Transverse colon (tissue), 4 donors: ENCODE measurements at regions not wholly inside any gene's neighbourhood (a gene's known extent, or its start where the extent isn't known, plus 50 kb on each side); places are given as distances from the start of the nearest gene placed in this dataset.

Experiments
- CTCF ChIP-seq, 5 experiments: fragments of 200-600 bp in 3 of 5; fragments of 450-650 bp in 2 of 5; sonication (generic) in 3 of 5; IDR thresholded peaks; 1 replicate in 2 of 5; 2 replicates in 3 of 5; pipeline ENCODE4 v1.5.1; 2016 to 2017; ENCODE audit warnings: antibody characterized with exemption in 5 of 5, inconsistent platforms in 3 of 5, mild to moderate bottlenecking in 2 of 5, moderate library complexity in 1 of 5
- POLR2A ChIP-seq: fragments of 450-650 bp; IDR thresholded peaks from one replicate; pipeline ENCODE4 v1.6.1; 2016; ENCODE audit warnings: antibody characterized with exemption, mild to moderate bottlenecking, moderate library complexity
- POLR2AphosphoS5 ChIP-seq, 3 donors: sonication (generic); formaldehyde crosslinking; IDR thresholded peaks; one replicate each; pipeline ENCODE4 v1.6.1; 2016; ENCODE audit warnings: antibody characterized with exemption in 3 of 3

GRCh38 chr11:80726236-80726635 is 1285.4 kb upstream of the TENM4 start:
- no peak for TF ChIP-seq POLR2A
- TF ChIP-seq CTCF (IDR thresholded peaks at IDR 0.05), result no peak
- no peak for TF ChIP-seq POLR2AphosphoS5 (IDR thresholded peaks at IDR 0.05)
